CD4-positive, alpha-beta T cell (primary cell): ENCODE measurements at regions not wholly inside any gene's neighbourhood (a gene's known extent, or its start where the extent isn't known, plus 50 kb on each side); places are given as distances from the start of the nearest gene placed in this dataset.

Experiments
- ATAC-seq: fragments of 200-7000 bp; cut with Tn5 transposase; one replicate; pipeline ENCODE4 v1.10.0; 2022; ENCODE audit warnings: mild to moderate bottlenecking; ENCODE audit not compliant: poor library complexity
- CTCF ChIA-PET: fragments of 350-600 bp; sonication (Branson Sonifier 250); formaldehyde crosslinking; loops from one replicate; lab custom pipeline; 2021; ENCODE audit warnings: antibody characterized with exemption, inconsistent platforms; lab: Charles Lee
- POLR2A ChIA-PET: fragments of 350-600 bp; sonication (Branson Sonifier 250); formaldehyde crosslinking; loops from one replicate; lab custom pipeline; 2021; ENCODE audit warnings: antibody characterized with exemption, inconsistent platforms; lab: Charles Lee
- DNase-seq, 14 experiments: peaks; one replicate each; pipeline ENCODE4 v3.0.0-alpha.2; 2013 to 2020; ENCODE audit warnings: mixed read lengths in 2 of 14
- H3K27ac ChIP-seq, 2 donors: one replicate each; pipeline versions ENCODE4 v1.5.1 to v1.7.0; 2013; ENCODE audit warnings: low read length in 2 of 2, low read depth in 1 of 2, mild to moderate bottlenecking in 1 of 2
- H3K27me3 ChIP-seq, 2 experiments: 1 replicate in 1 of 2; 2 replicates in 1 of 2; pipeline versions ENCODE4 v1.6.1 to v1.7.0; 2013; ENCODE audit warnings: low read length in 2 of 2, control low read depth in 1 of 2, mild to moderate bottlenecking in 1 of 2, moderate library complexity in 1 of 2; ENCODE audit not compliant: insufficient read depth in 2 of 2, control insufficient read depth in 1 of 2
- H3K36me3 ChIP-seq: one replicate; pipeline ENCODE4 v1.6.1; 2013; ENCODE audit warnings: low read length, control low read depth; ENCODE audit not compliant: insufficient read depth
- H3K4me1 ChIP-seq: one replicate; pipeline ENCODE4 v1.6.1; 2013; ENCODE audit warnings: low read length, control low read depth; ENCODE audit not compliant: insufficient read depth
- H3K4me3 ChIP-seq: one replicate; pipeline ENCODE4 v1.5.1; 2013; ENCODE audit warnings: mild to moderate bottlenecking, low read length, moderate library complexity
- H3K9me3 ChIP-seq, 2 experiments: 1 replicate in 1 of 2; 2 replicates in 1 of 2; pipeline versions ENCODE4 v1.6.1 to v1.7.0; 2013; ENCODE audit warnings: low read length in 2 of 2, mild to moderate bottlenecking in 2 of 2, control low read depth in 1 of 2, moderate library complexity in 1 of 2; ENCODE audit not compliant: control insufficient read depth in 1 of 2, insufficient read depth in 1 of 2
- H3K27ac Mint-ChIP-seq: one replicate; pipeline ENCODE4 v1.8.0; 2020; ENCODE audit warnings: mixed read lengths
- H3K27me3 Mint-ChIP-seq: one replicate; pipeline ENCODE4 v1.8.0; 2021; ENCODE audit warnings: mixed read lengths
- H3K36me3 Mint-ChIP-seq: one replicate; pipeline ENCODE4 v1.8.0; 2021; ENCODE audit warnings: low read depth, mixed read lengths
- H3K4me1 Mint-ChIP-seq: one replicate; pipeline ENCODE4 v1.8.0; 2021; ENCODE audit warnings: low read depth, mixed read lengths
- H3K4me3 Mint-ChIP-seq: one replicate; pipeline ENCODE4 v1.8.0; 2020; ENCODE audit warnings: mild to moderate bottlenecking, mixed read lengths
- H3K9me3 Mint-ChIP-seq: one replicate; pipeline ENCODE4 v1.8.0; 2020; ENCODE audit warnings: mixed read lengths
- intact Hi-C, 2 experiments: fragments of 100-400 bp; cut with DNase I in 1 of 2; cut with micrococcal nuclease in 1 of 2; formaldehyde crosslinking; loops; one replicate each; pipeline versions ENCODE4 v1.15.1 to v1.9.0; 2023 to 2025; cut with DNase I, micrococcal nuclease
- TF ChIP-seq, protein P1 (sequence below): fragments of 200-600 bp; IDR thresholded peaks from one replicate; pipeline ENCODE4 v1.8.0; 2022; ENCODE audit warnings: antibody characterized with exemption, mild to moderate bottlenecking

GRCh38 chr6:43964659-43965570 is 162.3 kb downstream of the MRPL14 start:
- H3K27ac Mint-ChIP-seq = no peak overlapping the region
- ChIA-PET CTCF (no interaction called here), POLR2A (no interaction called here)
- H3K4me1 Mint-ChIP-seq = no peaks in the 10 kb centered on the region
- intact Hi-C loops = loop anchor here in 1 of 2 experiments (1.0 kb wide), 1 partner anchor 21 kb away; no protein-coding TSS in a partner anchor
- DNase-seq = no peak
- H3K36me3 ChIP-seq = no peaks in the 10 kb centered on the region
- H3K9me3 Mint-ChIP-seq = no peaks in the 10 kb centered on the region
- TF ChIP-seq, protein P1, sequence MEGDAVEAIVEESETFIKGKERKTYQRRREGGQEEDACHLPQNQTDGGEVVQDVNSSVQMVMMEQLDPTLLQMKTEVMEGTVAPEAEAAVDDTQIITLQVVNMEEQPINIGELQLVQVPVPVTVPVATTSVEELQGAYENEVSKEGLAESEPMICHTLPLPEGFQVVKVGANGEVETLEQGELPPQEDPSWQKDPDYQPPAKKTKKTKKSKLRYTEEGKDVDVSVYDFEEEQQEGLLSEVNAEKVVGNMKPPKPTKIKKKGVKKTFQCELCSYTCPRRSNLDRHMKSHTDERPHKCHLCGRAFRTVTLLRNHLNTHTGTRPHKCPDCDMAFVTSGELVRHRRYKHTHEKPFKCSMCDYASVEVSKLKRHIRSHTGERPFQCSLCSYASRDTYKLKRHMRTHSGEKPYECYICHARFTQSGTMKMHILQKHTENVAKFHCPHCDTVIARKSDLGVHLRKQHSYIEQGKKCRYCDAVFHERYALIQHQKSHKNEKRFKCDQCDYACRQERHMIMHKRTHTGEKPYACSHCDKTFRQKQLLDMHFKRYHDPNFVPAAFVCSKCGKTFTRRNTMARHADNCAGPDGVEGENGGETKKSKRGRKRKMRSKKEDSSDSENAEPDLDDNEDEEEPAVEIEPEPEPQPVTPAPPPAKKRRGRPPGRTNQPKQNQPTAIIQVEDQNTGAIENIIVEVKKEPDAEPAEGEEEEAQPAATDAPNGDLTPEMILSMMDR = no peak
- no peak overlapping the region for H3K4me3 ChIP-seq
- H3K27me3 ChIP-seq = no peaks in the 10 kb centered on the region
- H3K27me3 Mint-ChIP-seq = peaks cover 13% of the 10 kb centered on the region
- no peaks in the 10 kb centered on the region for H3K9me3 ChIP-seq
- H3K4me3 Mint-ChIP-seq = no peak overlapping the region
- no peak overlapping the region for H3K27ac ChIP-seq
- H3K4me1 ChIP-seq = no peaks in the 10 kb centered on the region
- no peaks in the 10 kb centered on the region for H3K36me3 Mint-ChIP-seq
- no peak for ATAC-seq

- Histone ChIP-seq H3K27ac (no peak overlapping the region), H3K9me3 (no peaks in the 10 kb centered on the region), H3K4me3 (no peak overlapping the region), H3K4me1 (no peaks in the 10 kb centered on the region), H3K27me3 (no peaks in the 10 kb centered on the region), H3K36me3 (no peaks in the 10 kb centered on the region)
- DNase-seq (no peak), ATAC-seq (no peak)
- ChIA-PET CTCF (no interaction called here), POLR2A (no interaction called here)
- H3K27me3 Mint-ChIP-seq = peaks cover 16% of the 10 kb centered on the region
- TF ChIP-seq, protein P1 = no peak
- H3K27ac Mint-ChIP-seq = no peak overlapping the region
- no peaks in the 10 kb centered on the region for H3K4me1 Mint-ChIP-seq
- no peaks in the 10 kb centered on the region for H3K9me3 Mint-ChIP-seq
- H3K36me3 Mint-ChIP-seq = no peaks in the 10 kb centered on the region
- intact Hi-C loops = no loop called here
- no peak overlapping the region for H3K4me3 Mint-ChIP-seq
Measured at GRCh38 chr6:43963877-43964658, 163.2 kb downstream of the MRPL14 start.

DNA sequence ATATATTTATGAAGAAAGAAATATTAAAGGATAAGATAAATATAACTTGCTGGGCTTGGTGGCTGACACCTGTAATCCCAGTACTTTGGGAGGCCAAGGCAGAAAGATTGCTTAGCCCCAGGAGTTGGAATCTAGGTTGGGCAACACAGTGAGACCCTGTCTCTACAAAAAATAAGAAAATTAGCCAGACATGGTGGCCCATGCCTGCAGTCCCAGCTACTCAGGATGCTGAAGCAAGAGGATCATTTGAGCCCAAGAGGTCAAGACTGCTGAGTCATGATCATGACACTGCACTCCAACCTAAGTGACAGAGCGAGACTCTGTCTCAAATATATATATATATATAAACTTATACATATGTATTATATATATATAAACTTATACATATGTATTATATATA is 164.0 kb downstream of the MRPL14 start:
- Histone ChIP-seq H3K27ac (no peak overlapping the region), H3K4me3 (no peak overlapping the region), H3K36me3 (no peaks in the 10 kb centered on the region), H3K27me3 (no peaks in the 10 kb centered on the region), H3K9me3 (no peaks in the 10 kb centered on the region), H3K4me1 (no peaks in the 10 kb centered on the region)
- no peak overlapping the region for H3K27ac Mint-ChIP-seq
- no peaks in the 10 kb centered on the region for H3K36me3 Mint-ChIP-seq
- no peaks in the 10 kb centered on the region for H3K4me1 Mint-ChIP-seq
- POLR2A ChIA-PET = no interaction called here
- H3K9me3 Mint-ChIP-seq = no peaks in the 10 kb centered on the region
- H3K27me3 Mint-ChIP-seq = peaks cover 21% of the 10 kb centered on the region
- TF ChIP-seq, protein P1 = no peak
- CTCF ChIA-PET = no interaction called here
- intact Hi-C loops = no loop called here
- no peak overlapping the region for H3K4me3 Mint-ChIP-seq
- ATAC-seq (no peak), DNase-seq (no peak)
